ENCODE measurements at regions not wholly inside any gene's neighbourhood (a gene's known extent, or its start where the extent isn't known, plus 50 kb on each side); places are given as distances from the start of the nearest gene placed in this dataset.

- DNase-seq = no peak
Observed at GRCh38 chrX:30950391-30950790, 61.3 kb upstream of the TAB3 start.

DNA sequence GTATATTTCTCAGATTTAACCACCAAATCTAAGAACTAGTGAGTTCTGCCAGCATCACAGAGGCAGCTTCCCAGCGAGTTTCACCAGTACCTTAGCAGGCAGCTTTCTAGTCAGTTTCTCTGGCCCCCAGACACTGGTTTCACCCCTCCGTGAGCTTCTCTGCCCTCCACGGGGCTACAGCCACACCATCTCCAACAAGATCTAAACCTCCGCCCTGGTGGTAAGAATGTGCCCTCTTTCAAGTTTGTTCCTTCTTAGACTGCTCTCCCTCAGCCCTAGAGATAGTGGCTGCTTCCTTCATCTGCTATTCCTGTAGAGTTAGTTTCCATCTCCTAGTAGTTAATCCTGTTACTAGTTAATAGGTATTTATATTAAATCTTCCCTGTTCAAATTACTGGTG, 60.5 kb upstream of the TAB3 start:
- DNase-seq = no peak

- no peak for DNase-seq
Observed at GRCh38 chrX:30948626-30949025, 59.6 kb upstream of the TAB3 start.

GRCh38 chrX:30948051-30948450, 59.0 kb upstream of the TAB3 start:
- DNase-seq = no peak

- no peak for DNase-seq
Observed at GRCh38 chrX:30943984-30944383, 54.9 kb upstream of the TAB3 start.

DNA sequence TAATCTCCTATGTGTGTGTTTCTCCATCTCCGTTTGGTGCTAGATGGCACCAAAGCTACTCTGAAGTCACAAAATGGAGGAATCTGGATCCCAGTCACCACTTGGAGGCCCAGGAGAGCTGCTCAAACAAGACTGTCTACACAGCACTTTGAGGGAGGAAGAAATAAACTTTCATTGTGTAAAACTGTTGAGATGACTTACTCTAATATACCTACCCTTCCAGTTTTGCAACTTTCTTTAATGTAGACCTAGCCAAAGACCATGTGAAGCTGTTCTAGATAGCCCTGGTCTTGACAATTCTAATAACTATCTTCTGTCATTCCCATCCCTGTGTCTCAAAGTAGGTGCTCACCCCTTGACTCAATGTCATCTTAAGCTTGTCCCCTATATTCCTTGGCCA, 52.8 kb upstream of the TAB3 start:
- no peak for DNase-seq

- no peak for DNase-seq
Observed at GRCh38 chrX:30939928-30940327, 50.9 kb upstream of the TAB3 start.
